Left lung (tissue), 4 donors: ENCODE measurements at regions not wholly inside any gene's neighbourhood (a gene's known extent, or its start where the extent isn't known, plus 50 kb on each side); places are given as distances from the start of the nearest gene placed in this dataset.

Experiments
- ATAC-seq: fragments of 200-7000 bp; cut with Tn5 transposase; one replicate; pipeline ENCODE4 v1.9.1; 2020; ENCODE audit warnings: moderate library complexity
- DNase-seq, 4 donors: peaks; one replicate each; pipeline ENCODE4 v3.0.0-alpha.2; 2013 to 2020
- H3K27ac ChIP-seq, 2 donors: fragments of 200-600 bp; sonication (generic) in 1 of 2; one replicate each; pipeline versions ENCODE4 v1.5.0 to v1.8.0; 2020 to 2021
- H3K27me3 ChIP-seq, 2 donors: fragments of 200-600 bp; sonication (generic) in 1 of 2; one replicate each; pipeline versions ENCODE4 v1.5.0 to v1.8.0; 2020 to 2021
- H3K36me3 ChIP-seq, 2 donors: fragments of 200-600 bp; sonication (generic) in 1 of 2; one replicate each; pipeline versions ENCODE4 v1.5.0 to v1.8.0; 2020 to 2021
- H3K4me1 ChIP-seq, 2 donors: fragments of 200-600 bp; one replicate each; pipeline ENCODE4 v1.8.0; 2021
- H3K4me3 ChIP-seq, 2 donors: fragments of 200-600 bp; sonication (generic) in 1 of 2; one replicate each; pipeline versions ENCODE4 v1.5.0 to v1.8.0; 2020 to 2021; ENCODE audit warnings: mild to moderate bottlenecking in 1 of 2
- H3K9me3 ChIP-seq, 2 donors: fragments of 200-600 bp; sonication (generic) in 1 of 2; one replicate each; pipeline versions ENCODE4 v1.5.0 to v1.8.0; 2020 to 2021
- intact Hi-C, 2 donors: fragments of 100-400 bp; cut with DNase I; formaldehyde crosslinking; loops; one replicate each; pipeline versions ENCODE4 v1.11.2 to v1.14.2; 2022
- TF ChIP-seq, protein P1 (sequence below), 2 donors: fragments of 200-600 bp; sonication (generic) in 1 of 2; IDR thresholded peaks; one replicate each; pipeline versions ENCODE4 v1.5.0 to v1.8.0; 2021; ENCODE audit warnings: antibody characterized with exemption in 2 of 2
- donor health status: DM: no; HTN: yes; CAD: no.
- donor health status: DM: no; HTN: no; CAD: no.

DNA sequence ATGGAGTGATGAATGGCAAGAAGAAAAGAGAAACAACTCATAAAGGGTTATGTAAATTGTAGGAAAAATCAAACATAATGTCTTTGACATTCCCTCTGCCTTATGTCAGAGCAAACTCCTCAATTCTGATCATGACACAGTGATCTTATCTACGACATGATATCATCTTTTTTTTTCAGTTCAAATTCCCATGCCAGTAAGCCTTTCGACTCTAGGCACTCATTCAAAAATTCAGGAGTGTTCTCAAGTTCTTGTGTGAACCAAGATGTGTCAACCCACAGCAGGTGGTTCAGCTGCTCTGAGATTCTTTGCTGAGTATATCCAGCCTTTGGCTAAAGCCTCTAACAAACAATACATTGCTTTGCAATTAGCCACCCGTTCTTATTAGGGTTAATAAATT is 97.1 kb upstream of the ESRRG start:
- Histone ChIP-seq H3K27ac (no peak overlapping the region), H3K9me3 (no peaks in the 10 kb centered on the region), H3K4me3 (no peak overlapping the region), H3K4me1 (no peaks in the 10 kb centered on the region), H3K36me3 (no peaks in the 10 kb centered on the region), H3K27me3 (no peaks in the 10 kb centered on the region)
- DNase-seq (no peak), ATAC-seq (peak; percentile 74)
- intact Hi-C loops, result no loop called here
- TF ChIP-seq, protein P1, sequence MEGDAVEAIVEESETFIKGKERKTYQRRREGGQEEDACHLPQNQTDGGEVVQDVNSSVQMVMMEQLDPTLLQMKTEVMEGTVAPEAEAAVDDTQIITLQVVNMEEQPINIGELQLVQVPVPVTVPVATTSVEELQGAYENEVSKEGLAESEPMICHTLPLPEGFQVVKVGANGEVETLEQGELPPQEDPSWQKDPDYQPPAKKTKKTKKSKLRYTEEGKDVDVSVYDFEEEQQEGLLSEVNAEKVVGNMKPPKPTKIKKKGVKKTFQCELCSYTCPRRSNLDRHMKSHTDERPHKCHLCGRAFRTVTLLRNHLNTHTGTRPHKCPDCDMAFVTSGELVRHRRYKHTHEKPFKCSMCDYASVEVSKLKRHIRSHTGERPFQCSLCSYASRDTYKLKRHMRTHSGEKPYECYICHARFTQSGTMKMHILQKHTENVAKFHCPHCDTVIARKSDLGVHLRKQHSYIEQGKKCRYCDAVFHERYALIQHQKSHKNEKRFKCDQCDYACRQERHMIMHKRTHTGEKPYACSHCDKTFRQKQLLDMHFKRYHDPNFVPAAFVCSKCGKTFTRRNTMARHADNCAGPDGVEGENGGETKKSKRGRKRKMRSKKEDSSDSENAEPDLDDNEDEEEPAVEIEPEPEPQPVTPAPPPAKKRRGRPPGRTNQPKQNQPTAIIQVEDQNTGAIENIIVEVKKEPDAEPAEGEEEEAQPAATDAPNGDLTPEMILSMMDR (IDR thresholded peaks at IDR 0.05), result no peak

DNA sequence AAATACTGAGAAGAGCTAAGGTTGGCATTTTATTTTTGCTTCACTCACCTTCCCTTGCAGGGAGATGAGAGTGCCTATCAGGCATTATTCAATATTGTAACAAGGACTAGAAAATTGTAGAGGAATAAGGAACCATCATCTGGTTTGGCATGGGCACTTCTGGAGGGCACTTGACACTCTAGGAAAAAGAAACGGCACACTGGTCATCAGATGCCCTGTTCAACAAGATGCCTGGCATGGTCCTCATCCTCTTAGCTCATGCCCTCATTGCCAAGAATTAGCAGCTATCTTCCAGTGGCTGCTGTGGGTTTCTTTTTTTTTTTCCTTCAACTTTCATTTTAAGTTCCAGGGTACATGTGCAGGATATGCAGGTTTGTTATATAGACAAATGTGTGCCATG is 95.1 kb upstream of the ESRRG start:
- TF ChIP-seq, protein P1 (IDR thresholded peaks at IDR 0.05), result no peak
- no peaks in the 10 kb centered on the region for H3K4me1 ChIP-seq
- H3K27me3 ChIP-seq, result no peaks in the 10 kb centered on the region
- H3K27ac ChIP-seq, result no peak overlapping the region
- intact Hi-C loops, result no loop called here
- H3K4me3 ChIP-seq, result no peak overlapping the region
- no peak for ATAC-seq
- no peaks in the 10 kb centered on the region for H3K36me3 ChIP-seq
- DNase-seq, result no peak
- H3K9me3 ChIP-seq, result no peaks in the 10 kb centered on the region

DNA sequence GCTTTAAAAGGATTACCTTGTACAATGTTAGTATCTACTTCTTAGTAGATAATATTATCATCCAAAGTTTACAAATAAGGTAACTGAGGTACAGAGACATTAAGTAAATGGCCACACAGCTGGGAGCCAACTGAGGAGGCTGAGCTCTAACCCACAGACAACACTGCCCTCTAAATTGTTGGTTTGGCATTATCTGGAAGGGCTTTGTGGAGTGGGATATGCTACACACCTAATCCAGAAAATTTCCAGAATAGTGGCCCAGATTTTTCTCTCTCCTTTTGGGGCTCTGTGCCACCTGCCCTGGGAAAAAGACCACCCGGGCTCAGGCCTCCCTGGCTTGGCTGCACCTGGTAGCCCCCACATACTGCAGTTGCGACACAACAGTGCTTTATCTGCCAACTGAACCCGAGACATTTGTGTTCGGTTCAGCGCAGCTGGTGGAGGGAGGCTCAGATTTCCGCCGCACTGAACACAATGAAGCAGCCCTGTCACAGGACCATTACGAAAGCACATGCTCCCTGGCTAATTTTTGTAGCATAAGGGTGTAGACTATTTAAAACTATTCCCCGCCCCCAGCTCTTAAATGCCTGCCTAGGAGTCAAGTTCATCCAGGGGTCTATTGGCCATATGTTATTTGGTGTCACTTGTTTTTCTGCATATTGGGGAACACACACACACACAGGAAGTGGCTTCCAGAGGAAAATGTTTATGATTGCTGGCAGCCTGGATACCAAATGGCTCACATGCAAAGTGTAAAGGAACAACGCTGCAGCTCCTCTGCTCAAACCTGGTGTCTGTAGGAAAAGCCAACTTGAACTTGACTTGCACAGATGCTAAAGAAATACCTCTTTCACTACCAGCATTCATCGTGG is 92.3 kb upstream of the ESRRG start:
- peak in 2 of 4 donors; percentile 83 to 91 for DNase-seq
- no peak overlapping the region for H3K27ac ChIP-seq
- no peaks in the 10 kb centered on the region for H3K36me3 ChIP-seq
- no peaks in the 10 kb centered on the region for H3K27me3 ChIP-seq
- no peak overlapping the region for H3K4me3 ChIP-seq
- intact Hi-C loops, result no loop called here
- H3K9me3 ChIP-seq, result no peaks in the 10 kb centered on the region
- TF ChIP-seq, protein P1 (IDR thresholded peaks at IDR 0.05), result no peak
- peak; percentile 29 for ATAC-seq
- H3K4me1 ChIP-seq, result no peaks in the 10 kb centered on the region

DNA sequence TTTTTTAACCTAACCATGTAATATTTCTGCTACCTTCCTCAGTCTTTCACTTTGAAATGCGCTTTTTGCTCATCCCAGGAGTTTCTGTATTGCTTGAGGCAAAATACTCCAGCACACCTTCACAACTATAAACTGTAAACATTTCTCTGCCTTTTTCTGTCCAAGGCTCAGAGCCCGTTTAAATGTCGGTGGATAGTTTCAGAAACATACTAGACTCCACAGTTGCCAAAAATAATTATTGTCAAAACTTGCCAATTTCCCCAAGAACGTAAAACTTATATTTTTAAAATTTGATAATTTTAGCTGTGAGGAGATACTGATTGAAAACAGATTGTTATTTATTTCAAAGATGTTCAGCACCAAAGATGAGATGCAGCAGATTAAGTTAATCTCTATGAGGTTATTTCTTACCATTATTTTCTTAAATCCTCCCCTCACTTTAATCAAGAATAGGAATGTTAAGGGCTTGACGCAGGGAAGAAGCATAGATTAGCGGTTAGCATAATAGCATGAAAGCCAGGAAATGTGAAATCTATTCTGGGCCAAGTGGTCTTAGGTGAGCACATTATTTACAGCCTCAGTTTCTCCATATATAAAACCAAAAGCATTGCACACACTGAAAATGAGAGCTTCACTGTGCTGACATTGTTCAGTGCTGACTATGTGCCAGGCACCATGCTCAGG is 91.5 kb upstream of the ESRRG start:
- TF ChIP-seq, protein P1 (IDR thresholded peaks at IDR 0.05), result no peak
- intact Hi-C loops, result no loop called here
- DNase-seq, result peak in 1 of 4 donors; percentile 28
- no peaks in the 10 kb centered on the region for H3K36me3 ChIP-seq
- no peaks in the 10 kb centered on the region for H3K27me3 ChIP-seq
- H3K4me3 ChIP-seq, result no peak overlapping the region
- H3K9me3 ChIP-seq, result no peaks in the 10 kb centered on the region
- ATAC-seq, result no peak
- no peaks in the 10 kb centered on the region for H3K4me1 ChIP-seq
- H3K27ac ChIP-seq, result no peak overlapping the region

DNA sequence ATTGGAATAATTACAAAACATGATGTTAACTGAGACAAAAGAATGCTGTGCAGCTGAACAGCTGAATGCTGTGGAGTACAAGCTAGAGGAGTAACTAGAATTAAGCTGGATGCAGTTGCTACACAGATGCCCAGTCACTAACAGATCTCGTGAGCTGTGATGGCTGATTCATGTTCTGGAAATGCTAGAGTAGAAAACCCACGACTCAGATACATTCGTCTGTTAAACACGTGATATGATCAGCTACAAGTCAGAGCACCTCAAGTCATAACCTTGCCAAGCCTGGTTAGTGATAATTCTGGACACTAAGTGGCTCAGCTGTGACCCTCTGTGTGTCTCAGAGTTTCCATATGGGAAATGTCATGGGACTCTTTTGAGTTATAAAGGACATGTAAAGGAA is 89.7 kb upstream of the ESRRG start:
- TF ChIP-seq, protein P1 (IDR thresholded peaks at IDR 0.05), result no peak
- H3K4me3 ChIP-seq, result no peak overlapping the region
- intact Hi-C loops, result no loop called here
- H3K27ac ChIP-seq, result no peak overlapping the region
- no peaks in the 10 kb centered on the region for H3K4me1 ChIP-seq
- no peaks in the 10 kb centered on the region for H3K27me3 ChIP-seq
- H3K36me3 ChIP-seq, result no peaks in the 10 kb centered on the region
- ATAC-seq, result no peak
- DNase-seq, result no peak
- H3K9me3 ChIP-seq, result no peaks in the 10 kb centered on the region
